Choroid plexus epithelial cell (primary cell): ENCODE measurements at regions not wholly inside any gene's neighbourhood (a gene's known extent, or its start where the extent isn't known, plus 50 kb on each side); places are given as distances from the start of the nearest gene placed in this dataset.
A peak's percentile ranks its signal among the peaks of the same experiment; 100 is the strongest.

Experiments
- DNase-seq: peaks from one replicate; pipeline ENCODE4 v3.0.0-alpha.2; 2010; ENCODE audit warnings: low read depth
- H3K4me3 ChIP-seq: 2 replicates; pipeline ENCODE4 v1.5.1; 2011; ENCODE audit warnings: low read depth, mild to moderate bottlenecking, control low read depth, low read length, moderate library complexity
- TF ChIP-seq, protein P1 (sequence below): conservative IDR thresholded peaks from 2 replicates; pipeline ENCODE4 v1.5.1; 2011; ENCODE audit warnings: low read depth, mild to moderate bottlenecking, control low read depth, inconsistent platforms, low read length, moderate library complexity

DNA sequence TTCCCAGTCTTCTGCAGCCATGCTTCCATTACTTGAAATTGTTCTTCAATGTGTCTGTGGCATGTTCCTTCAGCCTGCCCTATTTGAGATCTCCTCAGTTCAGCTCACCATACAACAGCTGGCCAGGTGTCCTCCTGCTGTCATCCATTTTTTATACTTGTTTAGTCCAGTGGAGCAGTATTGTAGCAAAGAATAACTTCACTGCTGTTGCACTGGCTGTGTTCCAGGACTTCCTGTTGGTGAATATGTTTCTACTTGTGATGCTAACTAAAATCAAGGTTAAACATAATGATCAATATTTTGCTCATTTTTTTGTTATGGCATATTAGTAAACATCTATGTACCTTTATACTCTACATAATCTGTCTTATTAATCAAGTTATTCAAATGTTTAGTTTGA lies 1394.1 kb downstream of the PCDH9 start:
- peak; percentile 46 for DNase-seq
- no peak overlapping the region for H3K4me3 ChIP-seq
- TF ChIP-seq, protein P1, sequence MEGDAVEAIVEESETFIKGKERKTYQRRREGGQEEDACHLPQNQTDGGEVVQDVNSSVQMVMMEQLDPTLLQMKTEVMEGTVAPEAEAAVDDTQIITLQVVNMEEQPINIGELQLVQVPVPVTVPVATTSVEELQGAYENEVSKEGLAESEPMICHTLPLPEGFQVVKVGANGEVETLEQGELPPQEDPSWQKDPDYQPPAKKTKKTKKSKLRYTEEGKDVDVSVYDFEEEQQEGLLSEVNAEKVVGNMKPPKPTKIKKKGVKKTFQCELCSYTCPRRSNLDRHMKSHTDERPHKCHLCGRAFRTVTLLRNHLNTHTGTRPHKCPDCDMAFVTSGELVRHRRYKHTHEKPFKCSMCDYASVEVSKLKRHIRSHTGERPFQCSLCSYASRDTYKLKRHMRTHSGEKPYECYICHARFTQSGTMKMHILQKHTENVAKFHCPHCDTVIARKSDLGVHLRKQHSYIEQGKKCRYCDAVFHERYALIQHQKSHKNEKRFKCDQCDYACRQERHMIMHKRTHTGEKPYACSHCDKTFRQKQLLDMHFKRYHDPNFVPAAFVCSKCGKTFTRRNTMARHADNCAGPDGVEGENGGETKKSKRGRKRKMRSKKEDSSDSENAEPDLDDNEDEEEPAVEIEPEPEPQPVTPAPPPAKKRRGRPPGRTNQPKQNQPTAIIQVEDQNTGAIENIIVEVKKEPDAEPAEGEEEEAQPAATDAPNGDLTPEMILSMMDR, result no peak

DNA sequence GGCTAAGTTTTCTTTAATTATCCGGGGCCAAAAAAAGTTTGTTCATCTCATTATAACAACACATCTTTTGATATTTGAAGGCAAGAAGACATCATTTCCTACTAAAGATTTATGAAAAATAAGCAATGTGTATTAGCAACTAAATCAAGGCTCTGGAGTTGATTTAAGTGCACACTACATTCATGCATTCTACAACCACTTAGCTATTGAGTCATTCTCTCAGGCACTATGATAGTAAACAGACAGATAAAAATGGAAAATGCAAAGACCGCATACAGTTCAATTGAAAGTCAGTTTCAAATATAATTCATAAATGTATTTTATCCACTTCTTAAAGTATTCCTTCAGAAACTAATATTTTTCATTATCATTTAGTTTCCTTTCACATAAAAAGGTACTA lies 1395.2 kb downstream of the PCDH9 start:
- DNase-seq, result peak; percentile 34
- TF ChIP-seq, protein P1, result no peak
- H3K4me3 ChIP-seq, result no peak overlapping the region

DNA sequence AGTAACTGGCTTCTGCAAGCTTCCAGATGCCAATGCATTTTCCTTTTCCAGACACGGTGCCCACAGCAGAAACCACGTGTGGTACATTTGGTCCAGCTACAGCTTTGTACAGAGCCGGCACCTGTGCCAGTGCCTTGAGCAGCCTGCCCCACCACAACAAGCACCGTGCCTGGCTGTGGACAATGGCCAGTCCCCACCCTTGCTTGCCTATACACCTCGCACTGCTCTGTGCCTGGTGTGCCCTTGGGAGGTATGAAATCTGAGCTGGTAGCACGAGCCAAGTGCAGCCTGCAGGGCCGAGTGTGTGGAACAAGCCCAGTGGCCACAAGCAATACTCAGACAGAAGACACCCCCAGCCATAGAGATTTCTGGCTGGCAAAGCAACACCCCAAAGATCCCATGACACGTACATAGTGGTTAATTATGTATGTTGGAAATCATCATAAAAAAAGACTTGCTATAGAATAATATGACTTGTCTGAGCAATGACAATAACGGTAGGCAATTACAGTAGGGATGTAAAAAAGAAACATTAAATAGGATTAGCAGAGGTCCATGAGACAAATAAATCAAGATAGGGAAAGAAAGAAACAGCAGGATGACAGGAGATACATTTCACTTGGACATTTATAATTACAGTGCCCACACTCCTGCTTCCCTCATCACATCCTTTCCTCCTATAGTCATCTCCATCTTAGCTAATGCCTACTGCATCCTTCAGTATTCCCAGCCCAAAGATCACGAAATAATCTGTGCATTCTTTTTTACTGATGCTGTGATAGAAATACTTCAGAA lies 1399.5 kb downstream of the PCDH9 start:
- no peak overlapping the region for H3K4me3 ChIP-seq
- TF ChIP-seq, protein P1, result no peak
- DNase-seq, result no peak

DNA sequence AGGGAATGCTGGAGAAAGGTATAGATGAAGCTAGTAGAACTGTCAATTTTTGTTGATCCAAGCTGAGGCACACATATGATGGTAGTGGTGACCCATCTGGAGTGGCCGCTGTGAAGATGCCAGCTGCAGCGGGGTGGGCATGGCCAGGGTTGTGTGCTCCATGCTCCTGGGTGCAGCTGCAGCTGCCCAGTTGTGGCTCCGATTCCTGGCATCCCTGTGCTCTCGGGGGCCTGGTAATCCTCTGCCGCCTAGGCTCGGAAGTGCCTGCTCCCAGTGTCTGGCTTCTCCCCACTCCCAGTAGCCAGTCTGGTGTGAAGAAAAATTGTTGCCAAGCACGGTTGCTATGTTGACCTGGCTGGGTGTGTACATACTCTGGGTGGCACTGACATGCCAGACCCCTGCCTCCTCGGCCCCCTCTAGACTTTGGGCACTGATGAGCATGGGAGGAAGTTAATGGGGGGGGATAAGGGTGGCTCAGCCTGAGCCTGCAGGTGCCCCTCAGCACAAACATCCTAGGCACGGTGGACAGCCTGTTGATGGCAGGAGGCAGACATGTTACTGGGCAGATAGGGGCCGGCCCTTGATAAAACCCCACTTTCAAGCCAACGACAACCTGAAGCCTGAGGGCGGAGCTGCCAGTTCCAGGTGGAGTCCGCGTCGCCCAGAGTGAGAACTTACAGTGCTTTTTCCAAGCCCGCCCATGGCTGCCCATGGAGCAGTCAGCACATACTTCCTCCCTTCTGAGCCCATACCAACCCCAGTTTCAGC lies 1400.7 kb downstream of the PCDH9 start:
- H3K4me3 ChIP-seq, result no peak overlapping the region
- DNase-seq, result no peak
- TF ChIP-seq, protein P1, result no peak

DNA sequence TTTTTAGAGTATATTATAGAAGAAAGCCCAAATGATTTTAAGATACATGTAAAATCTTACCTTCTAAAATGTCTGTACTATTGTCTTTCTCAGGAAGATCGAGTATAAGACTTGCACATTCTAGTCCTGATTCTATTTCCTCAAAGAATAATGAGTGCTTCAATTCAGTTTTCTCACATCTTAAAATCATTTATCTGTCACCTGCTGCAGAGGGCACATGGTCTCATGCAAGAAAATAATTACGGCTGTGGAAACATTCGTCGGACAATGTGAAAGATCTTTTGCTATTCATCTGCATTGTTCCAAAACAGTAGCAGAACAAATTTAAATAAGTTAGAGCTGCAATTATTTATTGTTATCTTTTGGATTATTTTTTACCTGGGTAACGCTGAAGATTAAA lies 1403.5 kb downstream of the PCDH9 start:
- no peak for DNase-seq
- no peak overlapping the region for H3K4me3 ChIP-seq
- TF ChIP-seq, protein P1, result no peak

DNA sequence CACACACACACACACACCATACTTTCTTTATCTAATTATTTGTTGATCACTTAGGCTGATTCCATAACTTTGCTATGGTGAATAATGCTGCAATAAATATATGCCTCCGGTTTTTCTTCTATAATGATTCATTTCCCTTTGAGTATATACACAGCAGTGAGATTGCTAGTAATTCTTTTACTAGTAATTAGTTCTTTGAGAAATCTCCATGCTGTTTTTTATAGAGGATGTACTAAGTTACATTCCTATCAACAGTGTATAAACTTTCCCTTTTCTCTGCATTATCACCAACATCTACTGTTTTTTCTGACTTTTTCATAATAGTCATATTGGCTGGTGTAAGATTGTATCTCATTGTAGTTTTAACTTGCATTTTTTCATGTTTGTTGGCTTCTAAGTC lies 1405.1 kb downstream of the PCDH9 start:
- TF ChIP-seq, protein P1, result no peak
- H3K4me3 ChIP-seq, result no peak overlapping the region
- DNase-seq, result no peak
